ENCODE measurements at regions not wholly inside any gene's neighbourhood (a gene's known extent, or its start where the extent isn't known, plus 50 kb on each side); places are given as distances from the start of the nearest gene placed in this dataset.

GRCh38 chr5:17000291-17000939, 64.3 kb upstream of the MYO10 start:
- DNase-seq: no peak
- Mint-ChIP-seq H3K4me3 (no peak overlapping the region), H3K9me3 (no peaks in the 10 kb centered on the region), H3K36me3 (ENCODE audit: low read depth) (no peaks in the 10 kb centered on the region), H3K27ac (no peak overlapping the region), H3K4me1 (peaks cover 16% of the 10 kb centered on the region), H3K27me3 (ENCODE audit: low read depth, poor library complexity) (peaks cover 11% of the 10 kb centered on the region)
- TF ChIP-seq CTCF (IDR thresholded peaks at IDR 0.05): no peak

GRCh38 chr5:17001428-17001827, 65.3 kb upstream of the MYO10 start:
- DNase-seq: no peak
- Mint-ChIP-seq H3K4me1 (peaks cover 13% of the 10 kb centered on the region), H3K4me3 (no peak overlapping the region), H3K27me3 (ENCODE audit: low read depth, poor library complexity) (peaks cover 11% of the 10 kb centered on the region), H3K9me3 (no peaks in the 10 kb centered on the region), H3K36me3 (ENCODE audit: low read depth) (no peaks in the 10 kb centered on the region), H3K27ac (no peak overlapping the region)
- no peak for TF ChIP-seq CTCF (IDR thresholded peaks at IDR 0.05)

- Mint-ChIP-seq H3K27ac (peak overlapping the region; percentile 77), H3K4me1 (peaks cover 13% of the 10 kb centered on the region), H3K27me3 (ENCODE audit: low read depth, poor library complexity) (peaks cover 11% of the 10 kb centered on the region), H3K36me3 (ENCODE audit: low read depth) (no peaks in the 10 kb centered on the region), H3K4me3 (no peak overlapping the region), H3K9me3 (no peaks in the 10 kb centered on the region)
- DNase-seq: no peak
- TF ChIP-seq CTCF (IDR thresholded peaks at IDR 0.05): no peak
Observed at GRCh38 chr5:17004441-17005106, 68.5 kb upstream of the MYO10 start.

- no peak for DNase-seq
- H3K27me3 Mint-ChIP-seq (ENCODE audit: low read depth, poor library complexity): peaks cover 11% of the 10 kb centered on the region
- H3K27ac Mint-ChIP-seq: no peak overlapping the region
- no peaks in the 10 kb centered on the region for H3K36me3 Mint-ChIP-seq (ENCODE audit: low read depth)
- H3K9me3 Mint-ChIP-seq: no peaks in the 10 kb centered on the region
- no peak overlapping the region for H3K4me3 Mint-ChIP-seq
- peaks cover 13% of the 10 kb centered on the region for H3K4me1 Mint-ChIP-seq
- TF ChIP-seq CTCF (IDR thresholded peaks at IDR 0.05): no peak
Observed at GRCh38 chr5:17005107-17005828, 69.2 kb upstream of the MYO10 start.

GRCh38 chr5:17012289-17012688, 76.2 kb upstream of the MYO10 start:
- no peaks in the 10 kb centered on the region for H3K9me3 Mint-ChIP-seq
- peaks cover 7% of the 10 kb centered on the region for H3K4me1 Mint-ChIP-seq
- no peak overlapping the region for H3K27ac Mint-ChIP-seq
- no peak for DNase-seq
- no peaks in the 10 kb centered on the region for H3K36me3 Mint-ChIP-seq (ENCODE audit: low read depth)
- H3K27me3 Mint-ChIP-seq (ENCODE audit: low read depth, poor library complexity): no peaks in the 10 kb centered on the region
- H3K4me3 Mint-ChIP-seq: no peak overlapping the region
- no peak for TF ChIP-seq CTCF (IDR thresholded peaks at IDR 0.05)

Data from nephron progenitor cell (in vitro differentiated cells).